Right atrium auricular region (tissue), 2 donors: ENCODE measurements at regions not wholly inside any gene's neighbourhood (a gene's known extent, or its start where the extent isn't known, plus 50 kb on each side); places are given as distances from the start of the nearest gene placed in this dataset.

Source experiments
- DNase-seq: peaks from one replicate; pipeline ENCODE4 v3.0.0-alpha.2; 2019; ENCODE audit warnings: low spot score
- H3K27ac ChIP-seq, 2 donors: fragments of 200-600 bp; sonication (generic); 1 replicate in 1 of 2; 2 replicates in 1 of 2; pipeline ENCODE4 v1.5.1; 2016 to 2019
- H3K27me3 ChIP-seq, 2 donors: fragments of 200-600 bp; sonication (generic); one replicate each; pipeline versions ENCODE4 v1.5.1 to v1.6.0; 2017 to 2019
- H3K36me3 ChIP-seq: fragments of 200-600 bp; sonication (generic); one replicate; pipeline ENCODE4 v1.5.1; 2016
- H3K4me1 ChIP-seq, 2 donors: fragments of 200-600 bp; sonication (generic); one replicate each; pipeline versions ENCODE4 v1.5.1 to v1.6.0; 2017 to 2019
- H3K4me3 ChIP-seq, 2 donors: fragments of 200-600 bp; sonication (generic); 1 replicate in 1 of 2; 2 replicates in 1 of 2; pipeline ENCODE4 v1.5.1; 2017 to 2019; ENCODE audit warnings: mild to moderate bottlenecking in 1 of 2, moderate library complexity in 1 of 2
- H3K9me3 ChIP-seq, 2 donors: fragments of 200-600 bp; sonication (generic); one replicate each; pipeline ENCODE4 v1.5.1; 2019
- CTCF ChIP-seq, 2 donors: fragments of 200-600 bp; sonication (generic); IDR thresholded peaks; one replicate each; pipeline ENCODE4 v1.5.1; 2019; ENCODE audit warnings: antibody characterized with exemption in 2 of 2

- Histone ChIP-seq H3K36me3 (no peaks in the 10 kb centered on the region), H3K4me3 (no peak overlapping the region), H3K9me3 (no peaks in the 10 kb centered on the region), H3K4me1 (no peaks in the 10 kb centered on the region), H3K27ac (no peak overlapping the region), H3K27me3 (no peaks in the 10 kb centered on the region)
- no peak for TF ChIP-seq CTCF (IDR thresholded peaks at IDR 0.05)
- DNase-seq = no peak
Observed at GRCh38 chr3:17936736-17937480, 194.5 kb upstream of the TBC1D5 start.

- Histone ChIP-seq H3K27me3 (no peaks in the 10 kb centered on the region), H3K4me1 (no peaks in the 10 kb centered on the region), H3K9me3 (no peaks in the 10 kb centered on the region), H3K36me3 (no peaks in the 10 kb centered on the region), H3K4me3 (no peak overlapping the region), H3K27ac (no peak overlapping the region)
- no peak for TF ChIP-seq CTCF (IDR thresholded peaks at IDR 0.05)
- DNase-seq = no peak
Observed at GRCh38 chr3:17935222-17935621, 192.8 kb upstream of the TBC1D5 start.

- Histone ChIP-seq H3K36me3 (no peaks in the 10 kb centered on the region), H3K27me3 (no peaks in the 10 kb centered on the region), H3K9me3 (no peaks in the 10 kb centered on the region), H3K4me3 (no peak overlapping the region), H3K27ac (no peak overlapping the region), H3K4me1 (no peaks in the 10 kb centered on the region)
- DNase-seq = no peak
- no peak for TF ChIP-seq CTCF (IDR thresholded peaks at IDR 0.05)
Observed at GRCh38 chr3:17932136-17932771, 189.8 kb upstream of the TBC1D5 start.

GRCh38 chr3:17931131-17931530, 188.7 kb upstream of the TBC1D5 start:
- no peak for TF ChIP-seq CTCF (IDR thresholded peaks at IDR 0.05)

GRCh38 chr3:17928502-17929145, 186.2 kb upstream of the TBC1D5 start:
- Histone ChIP-seq H3K27me3 (no peaks in the 10 kb centered on the region), H3K27ac (no peak overlapping the region), H3K4me1 (no peaks in the 10 kb centered on the region), H3K9me3 (no peaks in the 10 kb centered on the region), H3K4me3 (no peak overlapping the region), H3K36me3 (no peaks in the 10 kb centered on the region)
- DNase-seq = no peak
- no peak for TF ChIP-seq CTCF (IDR thresholded peaks at IDR 0.05)

More at GRCh38 chr3:17931131-17931530, 188.7 kb upstream of the TBC1D5 start:
- Histone ChIP-seq H3K27ac (no peak overlapping the region), H3K27me3 (no peaks in the 10 kb centered on the region), H3K4me3 (no peak overlapping the region), H3K36me3 (no peaks in the 10 kb centered on the region), H3K4me1 (no peaks in the 10 kb centered on the region), H3K9me3 (no peaks in the 10 kb centered on the region)
- DNase-seq = no peak
